GM12878 (cell line): ENCODE measurements at regions not wholly inside any gene's neighbourhood (a gene's known extent, or its start where the extent isn't known, plus 50 kb on each side); places are given as distances from the start of the nearest gene placed in this dataset.

Experiments
- ATAC-seq: fragments of 200-7000 bp; cut with Tn5 transposase; 3 replicates; pipeline ENCODE4 v1.9.1; 2020; ENCODE audit warnings: mild to moderate bottlenecking, moderate library complexity
- BruUV-seq: library from RNA; stranded (reverse); fragments of 400-500 nt; replicated peaks from 2 replicates; lab custom pipeline; 2021; lab: Mats Ljungman, UMichigan
- CTCF ChIA-PET: fragments of 300-600 bp; sonication (Branson Sonifier 250); formaldehyde crosslinking; extraction: SDS; loops from one replicate; lab custom pipeline; 2021; ENCODE audit warnings: inconsistent platforms; lab: Yijun Ruan, JAX
- POLR2A ChIA-PET: fragments of 350-600 bp; formaldehyde crosslinking; extraction: SDS; loops from one replicate; lab custom pipeline; 2021; ENCODE audit warnings: inconsistent platforms; lab: Charles Lee
- RAD21 ChIA-PET: fragments of 300-600 bp; sonication (Branson Sonifier 250); formaldehyde crosslinking; loops from one replicate; lab custom pipeline; 2023; ENCODE audit warnings: antibody characterized with exemption; ENCODE audit not compliant: unreplicated experiment; lab: Charles Lee
- SMC1A ChIA-PET: fragments of 300-600 bp; sonication (Branson Sonifier 250); formaldehyde crosslinking; loops from one replicate; lab custom pipeline; 2023; ENCODE audit not compliant: unreplicated experiment, uncharacterized antibody; lab: Charles Lee
- DNase-seq: peaks from one replicate; pipeline ENCODE4 v3.0.0-alpha.2; 2011; ENCODE audit warnings: low read depth, low spot score
- FAIRE-seq: peaks from 3 replicates; lab custom pipeline; 2011; peaks lifted over from hg19 to GRCh38; lab: Jason Lieb, UNC
- H2AFZ ChIP-seq: 2 replicates; pipeline ENCODE4 v1.6.0; 2011; ENCODE audit warnings: low read depth, low read length, control low read depth; ENCODE audit not compliant: control insufficient read depth
- H3K27ac ChIP-seq: 2 replicates; pipeline ENCODE4 v1.5.1; 2011; ENCODE audit warnings: control low read depth; ENCODE audit not compliant: control insufficient read depth, insufficient read depth
- H3K27me3 ChIP-seq, 2 experiments: replicated peaks in 1 of 2; 2 replicates each; pipeline versions ENCODE4 v1.6.0 to v1.6.1; 2011; ENCODE audit warnings: low read length in 1 of 2; ENCODE audit not compliant: control insufficient read depth in 2 of 2, insufficient read depth in 2 of 2
- H3K36me3 ChIP-seq, 2 experiments: 2 replicates each; pipeline ENCODE4 v1.5.1; 2011; ENCODE audit warnings: low read length in 1 of 2; ENCODE audit not compliant: control insufficient read depth in 2 of 2, insufficient read depth in 2 of 2
- H3K4me1 ChIP-seq: 2 replicates; pipeline ENCODE4 v1.6.1; 2011; ENCODE audit warnings: mild to moderate bottlenecking, low read length, moderate library complexity, mixed read lengths; ENCODE audit not compliant: control insufficient read depth, insufficient read depth
- H3K4me2 ChIP-seq: 2 replicates; pipeline ENCODE4 v1.6.0; 2011; ENCODE audit warnings: control low read depth; ENCODE audit not compliant: control insufficient read depth, insufficient read depth
- H3K4me3 ChIP-seq: fragments of 200-600 bp; sonication (generic); 2 replicates; pipeline ENCODE4 v1.5.1; 2016
- H3K79me2 ChIP-seq: 2 replicates; pipeline ENCODE4 v1.6.0; 2011; ENCODE audit warnings: low read length; ENCODE audit not compliant: control insufficient read depth, insufficient read depth
- H3K9ac ChIP-seq: 2 replicates; pipeline ENCODE4 v1.8.0; 2011; ENCODE audit warnings: low read length, control low read depth, mixed read lengths; ENCODE audit not compliant: control insufficient read depth, insufficient read depth
- H3K9me3 ChIP-seq: replicated peaks from 3 replicates; pipeline ENCODE4 v1.5.1; 2011; ENCODE audit warnings: mild to moderate bottlenecking, low read length; ENCODE audit not compliant: control insufficient read depth, insufficient read depth
- H4K20me1 ChIP-seq: 2 replicates; pipeline ENCODE4 v1.6.0; 2011; ENCODE audit not compliant: control insufficient read depth, insufficient read depth
- CHD2 ChIP-seq: IDR thresholded peaks from 2 replicates; pipeline ENCODE4 v1.6.1; 2011; ENCODE audit warnings: low read depth, low read length, improper control_type of control experiment, borderline replicate concordance
- EP300 ChIP-seq, 2 experiments: fragments of 150-350 bp in 1 of 2; IDR thresholded peaks; 2 replicates each; pipeline ENCODE4 v1.6.1; 2011 to 2012; ENCODE audit warnings: low read depth in 2 of 2, low read length in 2 of 2, borderline replicate concordance in 1 of 2, improper control_type of control experiment in 1 of 2, inconsistent platforms in 1 of 2; ENCODE audit not compliant: control insufficient read depth in 1 of 2
- ETV6 ChIP-seq, 2 experiments: fragments of 450-650 bp in 1 of 2; IDR thresholded peaks in 1 of 2; conservative IDR thresholded peaks in 1 of 2; 2 replicates each; pipeline ENCODE4 v1.6.1; 2014; ENCODE audit warnings: antibody characterized with exemption in 1 of 2, borderline replicate concordance in 1 of 2, low read depth in 1 of 2, mild to moderate bottlenecking in 1 of 2, moderate library complexity in 1 of 2
- EZH2 ChIP-seq: IDR thresholded peaks from 2 replicates; pipeline ENCODE4 v1.6.1; 2012; ENCODE audit warnings: low read depth, mild to moderate bottlenecking, control low read depth, inconsistent platforms, low read length, borderline replicate concordance; ENCODE audit not compliant: control insufficient read depth
- PAX5 ChIP-seq: IDR thresholded peaks from 2 replicates; pipeline ENCODE4 v1.6.1; 2011; ENCODE audit warnings: low read depth, low read length, borderline replicate concordance
- SIN3A ChIP-seq: IDR thresholded peaks from 2 replicates; pipeline ENCODE4 v1.6.1; 2012; ENCODE audit warnings: low read depth, low read length, improper control_type of control experiment
- SIX5 ChIP-seq: IDR thresholded peaks from 2 replicates; pipeline ENCODE4 v1.6.1; 2011; ENCODE audit warnings: mild to moderate bottlenecking, low read depth, low read length, moderate library complexity; ENCODE audit not compliant: severe bottlenecking
- SUZ12 ChIP-seq: fragments of 200-600 bp; sonication (generic); IDR thresholded peaks from one replicate; pipeline ENCODE4 v1.6.1; 2018; ENCODE audit warnings: antibody characterized with exemption, mild to moderate bottlenecking; ENCODE audit not compliant: unreplicated experiment
- TARDBP ChIP-seq: IDR thresholded peaks from 2 replicates; pipeline ENCODE4 v1.6.1; 2016; ENCODE audit warnings: borderline replicate concordance
- TCF7 ChIP-seq: IDR thresholded peaks from 2 replicates; pipeline ENCODE4 v1.6.1; 2014; ENCODE audit warnings: antibody characterized with exemption, borderline replicate concordance
- WRNIP1 ChIP-seq: IDR thresholded peaks from 2 replicates; pipeline ENCODE4 v1.6.1; 2011; ENCODE audit warnings: low read depth, low read length, improper control_type of control experiment, borderline replicate concordance
- ZZZ3 ChIP-seq: IDR thresholded peaks from 2 replicates; pipeline ENCODE4 v1.6.1; 2011; ENCODE audit warnings: low read depth; ENCODE audit not compliant: control insufficient read depth, insufficient read length
- in situ Hi-C: fragments of 300-500 bp; cut with MboI; formaldehyde crosslinking; loops from 9 replicates; pipeline ENCODE4 v1.14.3; 2018; ENCODE audit warnings: mixed read lengths
- intact Hi-C: fragments of 100-400 bp; cut with micrococcal nuclease; formaldehyde crosslinking; loops from one replicate; pipeline ENCODE4 v1.14.2; 2022; ENCODE audit not compliant: unreplicated experiment
- TF ChIP-seq, protein P1 (sequence below): fragments of 450-650 bp; IDR thresholded peaks from 2 replicates; pipeline ENCODE4 v1.6.1; 2017; ENCODE audit warnings: low read depth, mild to moderate bottlenecking, moderate library complexity
- TF ChIP-seq, protein P2 (sequence below): fragments of 450-650 bp; formaldehyde crosslinking; IDR thresholded peaks from 2 replicates; pipeline ENCODE4 v1.5.0; 2022; ENCODE audit warnings: mild to moderate bottlenecking, missing genetic modification characterization
- TF ChIP-seq, protein P3 (sequence below): IDR thresholded peaks from 2 replicates; pipeline ENCODE4 v1.6.1; 2012; ENCODE audit warnings: low read depth, low read length, improper control_type of control experiment

DNA sequence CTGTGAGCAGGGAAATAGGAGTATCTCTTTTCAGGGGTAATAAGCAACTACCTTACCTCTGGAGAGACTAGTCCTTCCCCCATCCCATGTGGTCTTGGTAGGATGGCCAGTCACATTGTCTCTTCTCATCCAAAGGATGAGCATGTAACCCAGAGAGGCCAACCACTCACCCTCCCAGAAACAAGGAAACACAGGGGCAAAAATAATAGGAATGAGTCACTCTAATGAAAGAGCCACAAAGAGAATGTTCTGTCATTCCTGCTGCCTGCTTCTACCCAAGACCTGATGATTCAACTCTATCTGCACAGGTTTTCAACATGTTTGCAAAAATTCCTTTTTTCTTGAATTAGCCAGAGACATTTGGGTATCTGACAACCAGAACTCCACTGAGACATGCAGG, 99.3 kb upstream of the NFE2L3 start:
- H3K27me3 ChIP-seq = no peaks in the 10 kb centered on the region; a peak in 1 of 4 replicates
- ChIA-PET CTCF (interaction anchor here (15.1 kb wide), 1 partner anchor 158 kb away, joined by 264 read pairs; no protein-coding TSS in a partner anchor), POLR2A (no interaction called here), RAD21 (no interaction called here), SMC1A (interaction anchor here (12.1 kb wide), 1 partner anchor 158 kb away, joined by 200 read pairs; no protein-coding TSS in a partner anchor)
- intact Hi-C loops (no loop called here), in situ Hi-C loops (no loop called here)
- H3K36me3 ChIP-seq = no peaks in the 10 kb centered on the region
- H4K20me1 ChIP-seq = no peaks in the 10 kb centered on the region
- no peak overlapping the region for H3K27ac ChIP-seq
- H3K4me1 ChIP-seq = no peaks in the 10 kb centered on the region
- ATAC-seq (no peak), FAIRE-seq (no peak), DNase-seq (no peak)
- no peaks in the 10 kb centered on the region; the same call in 1 of the 3 replicates for H3K9me3 ChIP-seq
- no peaks in the 10 kb centered on the region for H3K79me2 ChIP-seq
- no peak for TF ChIP-seq ETV6 (conservative IDR thresholded peaks at IDR 0.05 in 1 of 2, IDR thresholded peaks at IDR 0.05 in 1 of 2; ENCODE audit: borderline replicate concordance in 1 of 2, low read depth in 1 of 2)
- no peak for TF ChIP-seq EZH2
- no peak for TF ChIP-seq WRNIP1
- TF ChIP-seq TCF7 = no peak
- no peak for TF ChIP-seq ZZZ3
- TF ChIP-seq SIN3A = no peak
- TF ChIP-seq, protein P1, sequence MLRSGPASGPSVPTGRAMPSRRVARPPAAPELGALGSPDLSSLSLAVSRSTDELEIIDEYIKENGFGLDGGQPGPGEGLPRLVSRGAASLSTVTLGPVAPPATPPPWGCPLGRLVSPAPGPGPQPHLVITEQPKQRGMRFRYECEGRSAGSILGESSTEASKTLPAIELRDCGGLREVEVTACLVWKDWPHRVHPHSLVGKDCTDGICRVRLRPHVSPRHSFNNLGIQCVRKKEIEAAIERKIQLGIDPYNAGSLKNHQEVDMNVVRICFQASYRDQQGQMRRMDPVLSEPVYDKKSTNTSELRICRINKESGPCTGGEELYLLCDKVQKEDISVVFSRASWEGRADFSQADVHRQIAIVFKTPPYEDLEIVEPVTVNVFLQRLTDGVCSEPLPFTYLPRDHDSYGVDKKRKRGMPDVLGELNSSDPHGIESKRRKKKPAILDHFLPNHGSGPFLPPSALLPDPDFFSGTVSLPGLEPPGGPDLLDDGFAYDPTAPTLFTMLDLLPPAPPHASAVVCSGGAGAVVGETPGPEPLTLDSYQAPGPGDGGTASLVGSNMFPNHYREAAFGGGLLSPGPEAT = no peak
- no peak for TF ChIP-seq SIX5
- TF ChIP-seq, protein P2, sequence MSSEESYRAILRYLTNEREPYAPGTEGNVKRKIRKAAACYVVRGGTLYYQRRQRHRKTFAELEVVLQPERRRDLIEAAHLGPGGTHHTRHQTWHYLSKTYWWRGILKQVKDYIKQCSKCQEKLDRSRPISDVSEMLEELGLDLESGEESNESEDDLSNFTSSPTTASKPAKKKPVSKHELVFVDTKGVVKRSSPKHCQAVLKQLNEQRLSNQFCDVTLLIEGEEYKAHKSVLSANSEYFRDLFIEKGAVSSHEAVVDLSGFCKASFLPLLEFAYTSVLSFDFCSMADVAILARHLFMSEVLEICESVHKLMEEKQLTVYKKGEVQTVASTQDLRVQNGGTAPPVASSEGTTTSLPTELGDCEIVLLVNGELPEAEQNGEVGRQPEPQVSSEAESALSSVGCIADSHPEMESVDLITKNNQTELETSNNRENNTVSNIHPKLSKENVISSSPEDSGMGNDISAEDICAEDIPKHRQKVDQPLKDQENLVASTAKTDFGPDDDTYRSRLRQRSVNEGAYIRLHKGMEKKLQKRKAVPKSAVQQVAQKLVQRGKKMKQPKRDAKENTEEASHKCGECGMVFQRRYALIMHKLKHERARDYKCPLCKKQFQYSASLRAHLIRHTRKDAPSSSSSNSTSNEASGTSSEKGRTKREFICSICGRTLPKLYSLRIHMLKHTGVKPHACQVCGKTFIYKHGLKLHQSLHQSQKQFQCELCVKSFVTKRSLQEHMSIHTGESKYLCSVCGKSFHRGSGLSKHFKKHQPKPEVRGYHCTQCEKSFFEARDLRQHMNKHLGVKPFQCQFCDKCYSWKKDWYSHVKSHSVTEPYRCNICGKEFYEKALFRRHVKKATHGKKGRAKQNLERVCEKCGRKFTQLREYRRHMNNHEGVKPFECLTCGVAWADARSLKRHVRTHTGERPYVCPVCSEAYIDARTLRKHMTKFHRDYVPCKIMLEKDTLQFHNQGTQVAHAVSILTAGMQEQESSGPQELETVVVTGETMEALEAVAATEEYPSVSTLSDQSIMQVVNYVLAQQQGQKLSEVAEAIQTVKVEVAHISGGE (CRISPR knock-in tag) = no peak
- TF ChIP-seq SUZ12 = no peak
- TF ChIP-seq, protein P3, sequence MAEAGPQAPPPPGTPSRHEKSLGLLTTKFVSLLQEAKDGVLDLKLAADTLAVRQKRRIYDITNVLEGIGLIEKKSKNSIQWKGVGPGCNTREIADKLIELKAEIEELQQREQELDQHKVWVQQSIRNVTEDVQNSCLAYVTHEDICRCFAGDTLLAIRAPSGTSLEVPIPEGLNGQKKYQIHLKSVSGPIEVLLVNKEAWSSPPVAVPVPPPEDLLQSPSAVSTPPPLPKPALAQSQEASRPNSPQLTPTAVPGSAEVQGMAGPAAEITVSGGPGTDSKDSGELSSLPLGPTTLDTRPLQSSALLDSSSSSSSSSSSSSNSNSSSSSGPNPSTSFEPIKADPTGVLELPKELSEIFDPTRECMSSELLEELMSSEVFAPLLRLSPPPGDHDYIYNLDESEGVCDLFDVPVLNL = no peak
- TF ChIP-seq CHD2 = no peak
- TF ChIP-seq TARDBP = no peak
- no peak for TF ChIP-seq PAX5
- TF ChIP-seq EP300 (IDR thresholded peaks at IDR 0.05; ENCODE audit: borderline replicate concordance in 1 of 2, control insufficient read depth in 1 of 2, low read depth in 2 of 2, low read length in 2 of 2) = no peak
- no peak overlapping the region for H3K9ac ChIP-seq
- no peak overlapping the region for H2AFZ ChIP-seq
- no TSS peak for BruUV-seq
- no peak overlapping the region for H3K4me3 ChIP-seq
- H3K4me2 ChIP-seq = no peak overlapping the region
